HepG2 (cell line): ENCODE measurements at regions not wholly inside any gene's neighbourhood (a gene's known extent, or its start where the extent isn't known, plus 50 kb on each side); places are given as distances from the start of the nearest gene placed in this dataset.

ENCODE experiments used
- AFF4 ChIP-seq: sonication (generic); formaldehyde crosslinking; IDR thresholded peaks from 2 replicates; pipeline ENCODE4 v1.4.0; 2020; ENCODE audit warnings: missing genetic modification reagents
- FLYWCH1 ChIP-seq: sonication (generic); formaldehyde crosslinking; IDR thresholded peaks from 2 replicates; pipeline ENCODE4 v1.8.1; 2023; ENCODE audit warnings: mild to moderate bottlenecking, missing genetic modification reagents
- GMEB2 ChIP-seq: IDR thresholded peaks from 2 replicates; pipeline ENCODE4 v1.6.1; 2016; ENCODE audit warnings: missing biosample characterization, missing genetic modification reagents, low read depth
- IRF2 ChIP-seq: IDR thresholded peaks from 2 replicates; pipeline ENCODE4 v1.6.1; 2018; ENCODE audit warnings: missing genetic modification reagents, missing compliant biosample characterization
- MED1 ChIP-seq: sonication (generic); formaldehyde crosslinking; IDR thresholded peaks from 2 replicates; pipeline ENCODE4 v1.4.0; 2020; ENCODE audit warnings: missing genetic modification reagents
- MLXIP ChIP-seq: sonication (generic); formaldehyde crosslinking; IDR thresholded peaks from 2 replicates; pipeline ENCODE4 v1.9.0; 2021; ENCODE audit warnings: missing genetic modification reagents, borderline replicate concordance
- PAXIP1 ChIP-seq: sonication (generic); formaldehyde crosslinking; conservative IDR thresholded peaks from 2 replicates; pipeline ENCODE4 v1.4.0; 2020; ENCODE audit warnings: mild to moderate bottlenecking, missing genetic modification reagents, moderate library complexity
- SMAD9 ChIP-seq: sonication (generic); formaldehyde crosslinking; IDR thresholded peaks from 2 replicates; pipeline ENCODE4 v1.5.1; 2020; ENCODE audit warnings: mild to moderate bottlenecking, missing genetic modification reagents
- ZNF326 ChIP-seq: sonication (generic); formaldehyde crosslinking; IDR thresholded peaks from 2 replicates; pipeline ENCODE4 v1.4.0; 2020; ENCODE audit warnings: missing genetic modification reagents, borderline replicate concordance
- ZNF746 ChIP-seq: sonication (generic); formaldehyde crosslinking; IDR thresholded peaks from 2 replicates; pipeline ENCODE4 v1.8.0; 2022; ENCODE audit warnings: mild to moderate bottlenecking, missing genetic modification reagents
- ZNF75D ChIP-seq: sonication (generic); formaldehyde crosslinking; IDR thresholded peaks from 2 replicates; pipeline ENCODE4 v1.8.1; 2023; ENCODE audit warnings: missing genetic modification reagents, mild to moderate bottlenecking, borderline replicate concordance

GRCh38 chr3:107204121-107204520 is 173.1 kb upstream of the CCDC54 start (continued):
- no peak for TF ChIP-seq FLYWCH1
- no peak for TF ChIP-seq IRF2 (CRISPR knock-in tag)
- TF ChIP-seq MLXIP (CRISPR knock-in tag), result no peak
- TF ChIP-seq ZNF326 (CRISPR knock-in tag), result no peak
- TF ChIP-seq AFF4 (CRISPR knock-in tag), result no peak
- no peak for TF ChIP-seq MED1 (CRISPR knock-in tag)
- no peak for TF ChIP-seq ZNF746 (CRISPR knock-in tag)
- no peak for TF ChIP-seq SMAD9 (CRISPR knock-in tag)
- TF ChIP-seq PAXIP1, result no peak
- TF ChIP-seq GMEB2 (CRISPR knock-in tag), result no peak
- no peak for TF ChIP-seq ZNF75D
